HepG2 (cell line): ENCODE measurements at regions not wholly inside any gene's neighbourhood (a gene's known extent, or its start where the extent isn't known, plus 50 kb on each side); places are given as distances from the start of the nearest gene placed in this dataset.

Experiments used
- EHMT2 ChIP-seq: fragments of 200-600 bp; sonication (generic); IDR thresholded peaks from 2 replicates; pipeline ENCODE4 v1.7.0; 2017; ENCODE audit warnings: antibody characterized with exemption, low read depth, low read length, borderline replicate concordance
- FOXJ3 ChIP-seq: sonication (generic); formaldehyde crosslinking; IDR thresholded peaks from 2 replicates; pipeline ENCODE4 v1.4.0; 2020; ENCODE audit warnings: missing genetic modification reagents, mild to moderate bottlenecking, borderline replicate concordance
- MED1 ChIP-seq: sonication (generic); formaldehyde crosslinking; IDR thresholded peaks from 2 replicates; pipeline ENCODE4 v1.4.0; 2020; ENCODE audit warnings: missing genetic modification reagents
- MEIS1 ChIP-seq: sonication (generic); formaldehyde crosslinking; IDR thresholded peaks from 2 replicates; pipeline ENCODE4 v1.9.0; 2021; ENCODE audit warnings: mild to moderate bottlenecking, missing genetic modification reagents, moderate library complexity, borderline replicate concordance
- SIN3A ChIP-seq: IDR thresholded peaks from 2 replicates; pipeline ENCODE4 v1.6.1; 2011; ENCODE audit warnings: low read depth, mild to moderate bottlenecking, control low read depth, low read length, borderline replicate concordance
- SUZ12 ChIP-seq: fragments of 150-350 bp; IDR thresholded peaks from 2 replicates; pipeline ENCODE4 v1.6.1; 2014; ENCODE audit warnings: low read depth, low read length
- TARDBP ChIP-seq: sonication (generic); formaldehyde crosslinking; IDR thresholded peaks from 2 replicates; pipeline ENCODE4 v1.8.0; 2022; ENCODE audit warnings: mild to moderate bottlenecking, missing genetic modification reagents
- U2AF2 ChIP-seq: fragments of 200-400 bp; formaldehyde crosslinking; IDR thresholded peaks from 2 replicates; pipeline ENCODE4 v1.6.1; 2017; ENCODE audit warnings: low read depth, mild to moderate bottlenecking, low read length
- TF ChIP-seq, protein P1 (sequence below): sonication (generic); formaldehyde crosslinking; IDR thresholded peaks from 2 replicates; pipeline ENCODE4 v1.5.0; 2020; ENCODE audit warnings: mild to moderate bottlenecking, missing genetic modification reagents, moderate library complexity
- TF ChIP-seq, protein P2 (sequence below), 2 experiments: IDR thresholded peaks; 2 replicates each; pipeline ENCODE4 v1.6.1; 2011 to 2012; ENCODE audit warnings: low read length in 2 of 2, borderline replicate concordance in 1 of 2, low read depth in 1 of 2, mild to moderate bottlenecking in 1 of 2, moderate library complexity in 1 of 2

DNA sequence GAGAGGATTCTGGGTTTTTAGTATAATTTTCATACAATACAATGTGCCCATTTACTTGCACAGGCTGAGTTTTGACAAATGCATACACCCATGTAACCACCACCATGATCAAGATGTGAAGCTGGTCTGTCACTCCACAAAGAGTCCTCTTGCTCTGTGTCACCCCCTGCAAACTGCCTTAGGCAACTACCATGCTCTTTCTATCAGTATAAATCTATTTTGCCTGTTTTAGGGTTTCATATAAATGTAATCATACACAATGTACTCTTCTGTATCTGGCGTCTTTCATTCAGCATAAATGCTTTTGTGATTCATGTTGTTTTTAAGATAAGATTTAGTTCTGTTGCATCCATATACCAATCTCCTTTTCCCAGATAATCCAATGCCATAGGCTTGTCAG is 181.9 kb upstream of the KCNG1 start:
- TF ChIP-seq FOXJ3 (CRISPR knock-in tag) (no peak), SIN3A (no peak), TARDBP (CRISPR knock-in tag) (no peak), SUZ12 (no peak), MEIS1 (CRISPR knock-in tag) (no peak), U2AF2 (no peak), EHMT2 (no peak), MED1 (CRISPR knock-in tag) (no peak)
- TF ChIP-seq, protein P1, sequence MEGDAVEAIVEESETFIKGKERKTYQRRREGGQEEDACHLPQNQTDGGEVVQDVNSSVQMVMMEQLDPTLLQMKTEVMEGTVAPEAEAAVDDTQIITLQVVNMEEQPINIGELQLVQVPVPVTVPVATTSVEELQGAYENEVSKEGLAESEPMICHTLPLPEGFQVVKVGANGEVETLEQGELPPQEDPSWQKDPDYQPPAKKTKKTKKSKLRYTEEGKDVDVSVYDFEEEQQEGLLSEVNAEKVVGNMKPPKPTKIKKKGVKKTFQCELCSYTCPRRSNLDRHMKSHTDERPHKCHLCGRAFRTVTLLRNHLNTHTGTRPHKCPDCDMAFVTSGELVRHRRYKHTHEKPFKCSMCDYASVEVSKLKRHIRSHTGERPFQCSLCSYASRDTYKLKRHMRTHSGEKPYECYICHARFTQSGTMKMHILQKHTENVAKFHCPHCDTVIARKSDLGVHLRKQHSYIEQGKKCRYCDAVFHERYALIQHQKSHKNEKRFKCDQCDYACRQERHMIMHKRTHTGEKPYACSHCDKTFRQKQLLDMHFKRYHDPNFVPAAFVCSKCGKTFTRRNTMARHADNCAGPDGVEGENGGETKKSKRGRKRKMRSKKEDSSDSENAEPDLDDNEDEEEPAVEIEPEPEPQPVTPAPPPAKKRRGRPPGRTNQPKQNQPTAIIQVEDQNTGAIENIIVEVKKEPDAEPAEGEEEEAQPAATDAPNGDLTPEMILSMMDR: no peak
- TF ChIP-seq, protein P2, sequence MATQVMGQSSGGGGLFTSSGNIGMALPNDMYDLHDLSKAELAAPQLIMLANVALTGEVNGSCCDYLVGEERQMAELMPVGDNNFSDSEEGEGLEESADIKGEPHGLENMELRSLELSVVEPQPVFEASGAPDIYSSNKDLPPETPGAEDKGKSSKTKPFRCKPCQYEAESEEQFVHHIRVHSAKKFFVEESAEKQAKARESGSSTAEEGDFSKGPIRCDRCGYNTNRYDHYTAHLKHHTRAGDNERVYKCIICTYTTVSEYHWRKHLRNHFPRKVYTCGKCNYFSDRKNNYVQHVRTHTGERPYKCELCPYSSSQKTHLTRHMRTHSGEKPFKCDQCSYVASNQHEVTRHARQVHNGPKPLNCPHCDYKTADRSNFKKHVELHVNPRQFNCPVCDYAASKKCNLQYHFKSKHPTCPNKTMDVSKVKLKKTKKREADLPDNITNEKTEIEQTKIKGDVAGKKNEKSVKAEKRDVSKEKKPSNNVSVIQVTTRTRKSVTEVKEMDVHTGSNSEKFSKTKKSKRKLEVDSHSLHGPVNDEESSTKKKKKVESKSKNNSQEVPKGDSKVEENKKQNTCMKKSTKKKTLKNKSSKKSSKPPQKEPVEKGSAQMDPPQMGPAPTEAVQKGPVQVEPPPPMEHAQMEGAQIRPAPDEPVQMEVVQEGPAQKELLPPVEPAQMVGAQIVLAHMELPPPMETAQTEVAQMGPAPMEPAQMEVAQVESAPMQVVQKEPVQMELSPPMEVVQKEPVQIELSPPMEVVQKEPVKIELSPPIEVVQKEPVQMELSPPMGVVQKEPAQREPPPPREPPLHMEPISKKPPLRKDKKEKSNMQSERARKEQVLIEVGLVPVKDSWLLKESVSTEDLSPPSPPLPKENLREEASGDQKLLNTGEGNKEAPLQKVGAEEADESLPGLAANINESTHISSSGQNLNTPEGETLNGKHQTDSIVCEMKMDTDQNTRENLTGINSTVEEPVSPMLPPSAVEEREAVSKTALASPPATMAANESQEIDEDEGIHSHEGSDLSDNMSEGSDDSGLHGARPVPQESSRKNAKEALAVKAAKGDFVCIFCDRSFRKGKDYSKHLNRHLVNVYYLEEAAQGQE (IDR thresholded peaks at IDR 0.05; ENCODE audit: borderline replicate concordance in 1 of 2, low read depth in 1 of 2, low read length in 2 of 2): no peak
